HG02884 (cell line): ENCODE measurements at regions not wholly inside any gene's neighbourhood (a gene's known extent, or its start where the extent isn't known, plus 50 kb on each side); places are given as distances from the start of the nearest gene placed in this dataset.
"Not testable (repeated sequence)": the region's sequence is repeated elsewhere in the genome, so short reads cannot be mapped to it uniquely, and the experiment has no call there.

Experiments used
- ATAC-seq: cut with Tn5 transposase; IDR thresholded peaks from one replicate; pipeline ENCODE4 v1.9.1; 2021; ENCODE audit warnings: mild to moderate bottlenecking, moderate library complexity; ENCODE audit not compliant: unreplicated experiment

DNA sequence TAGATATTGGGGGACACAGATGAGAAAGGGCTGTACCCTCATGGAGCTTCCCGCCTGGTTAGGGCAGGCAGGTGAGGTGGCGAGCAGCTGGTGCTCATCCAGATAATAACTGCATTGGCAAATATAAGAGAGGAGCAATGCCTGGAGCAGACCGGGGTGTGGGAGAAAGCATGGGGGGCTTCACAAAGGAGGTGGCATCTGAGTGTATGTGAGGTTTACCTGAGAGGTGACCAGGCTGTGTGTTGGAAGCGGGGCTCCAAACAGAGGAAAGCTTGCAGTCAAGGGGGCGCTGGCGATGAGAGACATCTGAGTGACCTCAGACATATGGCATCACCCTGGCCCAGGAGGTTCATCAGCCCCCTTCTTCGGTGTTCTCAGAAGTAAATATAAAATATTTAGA, 72.1 kb upstream of the PMEPA1 start:
- no peak for ATAC-seq

DNA sequence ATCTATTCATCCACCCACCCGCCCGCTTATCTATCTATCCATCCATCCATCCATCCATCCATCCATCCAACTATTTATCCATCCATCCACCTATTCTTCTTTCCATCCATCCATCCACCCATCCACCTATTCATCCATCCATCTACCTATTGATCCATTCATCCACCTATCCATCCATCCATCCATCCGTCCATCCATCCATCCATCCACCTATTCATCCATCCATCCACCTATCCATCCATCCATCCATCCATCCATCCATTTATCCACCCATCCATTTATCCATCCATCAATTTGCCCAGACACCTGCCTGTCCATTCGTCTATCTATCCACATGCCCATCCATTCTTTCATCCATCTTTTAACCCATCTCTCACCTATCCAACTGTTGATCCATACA, 71.1 kb upstream of the PMEPA1 start:
- ATAC-seq = no peak

DNA sequence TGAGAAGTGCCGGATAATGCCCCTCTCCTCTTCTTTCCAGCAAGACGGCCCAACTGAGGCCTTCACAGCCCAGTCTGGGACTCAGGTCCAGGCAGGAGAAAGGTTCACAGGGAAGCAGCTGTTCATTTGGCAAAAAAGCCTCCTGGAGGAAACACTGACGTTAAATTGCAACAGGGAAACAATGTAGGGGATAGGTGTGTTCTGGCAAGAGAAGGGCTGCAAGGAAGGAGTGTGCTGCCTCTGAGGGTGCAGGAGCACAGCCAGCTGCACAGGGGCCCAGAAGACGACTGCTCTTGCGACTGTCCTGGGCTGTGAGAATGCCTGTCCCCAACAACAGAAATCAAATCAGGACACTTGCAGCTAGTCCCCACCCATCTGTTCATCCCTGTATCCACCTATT, 70.6 kb upstream of the PMEPA1 start:
- ATAC-seq = no peak

- ATAC-seq = no peak
Observed at GRCh38 chr20:57779401-57780003, 69.7 kb upstream of the PMEPA1 start.

GRCh38 chr20:57777911-57778310, 68.1 kb upstream of the PMEPA1 start:
- ATAC-seq = no peak

DNA sequence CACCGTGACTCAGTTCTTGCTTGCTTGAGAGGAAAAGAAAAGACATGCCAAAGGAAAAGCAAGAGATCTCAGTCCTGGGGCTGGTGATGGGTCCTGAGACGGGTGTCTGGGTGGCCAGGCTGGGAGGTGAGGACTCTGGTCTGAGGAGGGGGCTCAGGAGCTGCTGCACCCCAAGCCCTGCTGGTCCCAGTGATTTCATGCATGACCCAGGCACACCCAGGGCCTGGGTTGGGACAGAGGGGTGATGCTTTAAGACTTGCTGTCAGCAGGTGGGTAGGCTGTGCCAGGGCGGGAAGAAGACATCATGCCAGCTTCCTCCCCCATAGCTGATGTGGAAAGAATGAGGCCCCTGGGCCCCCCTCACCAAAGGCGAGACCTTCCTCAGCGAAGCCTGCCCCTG, 65.1 kb upstream of the PMEPA1 start:
- ATAC-seq = no peak

DNA sequence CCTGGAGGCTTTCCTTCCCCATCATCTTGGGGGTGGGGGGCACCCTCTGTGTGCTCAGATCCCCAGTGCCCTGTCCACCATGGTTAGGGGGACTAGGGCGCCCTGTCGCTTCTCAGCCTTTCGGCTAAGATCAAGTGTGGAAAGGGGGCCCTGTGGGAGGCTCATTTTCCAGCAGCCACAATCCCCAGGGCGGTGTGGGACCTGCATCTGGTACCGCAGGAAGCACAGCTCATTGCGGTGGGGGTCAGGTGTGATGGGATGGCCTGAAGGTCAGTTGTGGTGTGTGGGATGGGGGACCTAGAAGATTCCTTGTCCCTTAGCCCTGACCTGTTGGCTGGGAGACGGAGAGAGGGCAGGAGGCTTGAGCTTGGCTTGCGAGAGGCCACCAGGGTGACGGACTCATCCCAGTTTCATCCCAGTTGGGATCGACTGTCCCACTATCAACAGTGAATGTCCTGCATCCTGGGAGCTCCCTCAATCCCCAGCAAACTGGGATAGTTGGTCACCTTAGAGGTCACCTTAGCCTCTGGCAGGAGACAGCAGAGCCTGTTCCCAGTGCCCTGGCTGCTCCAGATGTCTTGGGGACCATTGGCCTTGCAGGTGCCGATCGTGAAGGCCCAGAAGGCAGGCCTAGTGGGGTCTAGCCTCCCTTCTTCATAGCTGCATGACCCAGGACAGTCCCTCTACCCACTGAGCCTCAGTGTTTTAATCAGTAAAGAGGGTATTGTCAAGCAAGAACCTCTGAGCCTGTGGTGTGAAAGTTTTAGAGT, 64.5 kb upstream of the PMEPA1 start:
- ATAC-seq = no peak

DNA sequence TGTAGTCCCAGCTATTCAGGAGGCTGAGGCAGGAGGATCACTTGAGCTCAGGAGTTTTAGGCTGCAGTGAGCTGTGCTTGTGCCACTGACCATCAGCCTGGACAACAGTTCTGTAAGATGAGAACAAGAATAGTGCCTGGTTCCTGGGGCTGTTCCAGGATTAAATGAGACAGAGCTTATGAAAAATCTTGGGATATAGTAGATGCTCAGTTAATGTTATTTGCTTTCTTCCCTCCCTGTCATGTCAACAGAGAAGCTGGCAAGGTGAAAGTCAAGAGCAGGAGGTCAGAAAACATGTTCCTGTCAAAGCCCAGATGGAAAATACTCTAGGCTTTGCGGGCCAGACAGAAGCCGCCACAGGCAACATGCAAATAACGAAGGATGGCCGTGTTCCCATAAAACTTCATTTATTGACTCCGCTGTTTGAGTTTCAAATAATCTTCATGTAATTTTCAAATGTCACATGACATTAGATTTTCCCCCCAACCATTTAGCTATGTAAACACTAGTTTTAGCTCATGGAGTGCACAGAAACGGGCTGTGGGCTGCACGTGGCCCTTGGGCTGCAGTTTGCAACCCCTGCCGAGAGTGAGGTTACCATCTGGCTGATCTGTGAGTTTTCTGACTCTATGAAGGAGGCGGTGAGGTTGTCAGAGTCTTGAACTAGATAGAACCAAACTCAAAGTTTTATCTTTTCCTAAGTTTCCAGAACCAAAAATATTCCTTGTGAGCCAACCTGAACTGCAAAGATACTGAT, 63.4 kb upstream of the PMEPA1 start:
- ATAC-seq = no peak

DNA sequence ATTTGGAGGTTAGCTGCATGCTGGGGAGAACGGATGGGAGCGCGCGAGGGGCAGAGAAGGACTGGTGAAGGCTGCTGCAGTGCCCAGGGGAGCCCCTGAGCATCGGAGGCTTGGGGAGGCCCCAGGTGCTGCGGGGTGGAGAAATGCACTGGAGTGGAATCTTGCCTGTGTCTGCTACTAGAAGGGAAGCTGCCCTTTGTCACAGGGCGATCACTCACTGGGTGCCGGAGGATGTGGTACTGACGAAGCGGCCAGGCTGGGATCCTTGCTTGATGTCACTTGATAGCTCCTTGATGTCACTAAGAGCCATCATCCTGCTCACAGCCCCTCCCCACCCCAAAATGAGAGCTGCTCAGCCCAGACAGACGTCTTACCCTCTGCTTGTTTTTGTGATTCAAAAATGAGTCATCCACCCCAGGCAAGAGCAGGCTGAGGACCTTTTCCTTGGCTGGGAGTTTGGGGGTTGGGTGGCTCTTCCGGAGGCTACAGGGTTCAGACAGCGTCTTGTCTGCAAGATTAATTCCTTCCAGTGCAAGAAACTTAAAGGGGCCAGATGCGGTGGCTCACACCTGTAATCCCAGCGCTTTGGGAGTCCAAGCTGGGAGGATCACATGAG, 62.6 kb upstream of the PMEPA1 start:
- ATAC-seq = no peak

GRCh38 chr20:57770852-57771720, 61.3 kb upstream of the PMEPA1 start:
- no peak for ATAC-seq

DNA sequence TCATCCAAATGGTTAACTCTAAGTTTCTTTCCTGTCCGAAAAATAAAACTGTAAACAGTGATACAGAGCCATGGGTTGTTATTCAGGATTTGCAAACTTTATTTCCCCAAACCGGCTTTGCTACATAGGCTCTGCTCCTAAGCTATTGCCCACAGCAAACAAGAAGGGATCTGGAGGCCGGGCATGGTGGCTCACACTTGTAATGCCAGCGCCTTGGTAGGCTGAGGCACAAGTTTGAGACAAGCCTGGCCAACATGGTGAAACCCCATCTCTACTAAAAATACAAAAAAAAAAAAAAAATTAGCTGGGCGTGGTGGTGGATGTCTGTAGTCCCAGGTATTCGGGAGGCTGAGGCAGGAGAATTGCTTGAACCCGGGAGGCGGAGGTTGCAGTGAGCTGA, 60.6 kb upstream of the PMEPA1 start:
- not testable (repeated sequence) for ATAC-seq

- ATAC-seq = no peak
Observed at GRCh38 chr20:57769756-57770155, 59.9 kb upstream of the PMEPA1 start.

DNA sequence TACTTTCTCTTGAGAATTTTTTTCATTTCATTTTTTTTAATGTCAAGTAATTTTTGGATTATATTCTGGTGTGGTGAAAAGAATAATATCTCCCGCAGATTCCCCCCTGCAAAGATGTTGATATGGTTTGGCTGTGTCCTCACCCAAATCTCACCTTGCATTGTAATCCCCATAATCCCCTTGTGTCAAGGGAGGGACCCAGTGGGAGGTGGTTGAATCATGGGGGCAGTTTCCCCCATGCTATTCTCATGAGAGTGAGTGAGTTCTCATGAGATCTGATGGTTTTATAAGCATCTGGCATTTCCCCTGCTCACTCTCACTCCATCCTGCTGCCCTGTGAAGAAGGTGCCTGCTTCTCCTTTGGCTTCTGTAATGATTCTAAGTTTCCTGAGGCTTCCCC, 58.7 kb upstream of the PMEPA1 start:
- ATAC-seq = no peak

DNA sequence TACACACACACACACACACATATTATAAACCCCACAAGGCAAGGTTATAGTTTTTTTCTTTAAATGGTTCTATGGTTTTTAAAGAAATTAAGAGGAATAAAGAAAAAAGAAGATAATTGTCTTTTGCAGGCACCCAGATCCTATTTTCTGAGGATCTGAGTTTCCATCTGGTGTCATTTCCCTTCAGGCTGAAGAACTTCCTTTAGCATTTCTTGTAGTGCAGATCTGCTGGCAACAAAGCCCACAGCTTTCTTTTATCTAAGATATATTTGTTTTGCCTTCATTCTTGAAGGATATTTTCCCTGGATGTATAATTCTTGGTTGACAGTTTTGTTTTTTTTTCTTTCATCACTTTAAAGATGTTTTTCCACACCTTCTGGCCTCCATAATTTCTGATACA, 57.6 kb upstream of the PMEPA1 start:
- no peak for ATAC-seq

- ATAC-seq = no peak
Observed at GRCh38 chr20:57763235-57763595, 53.4 kb upstream of the PMEPA1 start.

DNA sequence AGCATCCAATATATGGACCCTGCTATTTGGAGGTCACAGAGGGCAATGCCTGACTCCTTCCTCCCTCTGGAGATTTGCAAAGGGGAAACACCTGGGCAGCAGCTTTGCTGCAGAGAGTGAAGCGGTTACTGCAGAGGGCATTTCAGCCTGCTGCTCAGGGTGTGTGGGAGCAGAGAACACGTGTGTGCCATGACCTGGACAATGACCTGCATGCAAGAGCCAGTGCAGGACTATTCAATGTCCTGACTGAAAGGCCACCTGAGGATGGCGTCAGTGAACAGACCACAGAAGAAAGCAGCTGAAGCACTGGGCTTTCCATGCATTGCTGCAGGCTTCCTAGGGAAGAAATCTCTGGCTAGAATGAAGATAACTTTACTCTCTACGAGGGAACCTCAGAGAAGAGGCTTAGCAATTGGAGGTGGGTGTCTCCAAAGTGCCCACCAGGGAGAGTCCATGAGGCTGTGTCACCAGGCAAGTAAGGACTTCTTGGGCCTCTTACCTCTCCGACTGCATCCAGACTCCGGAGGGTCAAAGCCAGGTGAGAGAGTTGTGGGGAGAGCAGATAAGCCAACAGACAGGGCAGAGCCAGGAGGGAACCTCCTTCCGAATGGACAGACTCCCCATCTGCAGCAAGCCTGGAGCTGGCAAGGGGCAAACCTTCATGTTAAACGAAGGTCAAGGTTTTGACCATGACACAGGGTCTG, 52.9 kb upstream of the PMEPA1 start:
- ATAC-seq = no peak

- no peak for ATAC-seq
Observed at GRCh38 chr20:57761413-57761734, 51.6 kb upstream of the PMEPA1 start.

GRCh38 chr20:57760698-57761412, 51.0 kb upstream of the PMEPA1 start:
- no peak for ATAC-seq

GRCh38 chr20:57759724-57760123, 49.9 kb upstream of the PMEPA1 start:
- ATAC-seq = no peak
